Lower leg skin (tissue), 3 donors: ENCODE measurements at regions not wholly inside any gene's neighbourhood (a gene's known extent, or its start where the extent isn't known, plus 50 kb on each side); places are given as distances from the start of the nearest gene placed in this dataset.

ENCODE experiments used
- CTCF ChIP-seq, 3 donors: fragments of 450-650 bp; IDR thresholded peaks; one replicate each; pipeline ENCODE4 v1.5.1; 2016; ENCODE audit warnings: antibody characterized with exemption in 3 of 3, mild to moderate bottlenecking in 3 of 3, moderate library complexity in 2 of 3
- POLR2A ChIP-seq, 2 donors: fragments of 450-650 bp; IDR thresholded peaks; one replicate each; pipeline ENCODE4 v1.6.1; 2016 to 2017; ENCODE audit warnings: antibody characterized with exemption in 2 of 2, mild to moderate bottlenecking in 1 of 2, moderate library complexity in 1 of 2

GRCh38 chr16:6571044-6571443, 761.6 kb upstream of the RBFOX1 start:
- TF ChIP-seq CTCF (IDR thresholded peaks at IDR 0.05) (no peak), POLR2A (IDR thresholded peaks at IDR 0.05) (no peak)
